Vagina (tissue), 2 donors: ENCODE measurements at regions not wholly inside any gene's neighbourhood (a gene's known extent, or its start where the extent isn't known, plus 50 kb on each side); places are given as distances from the start of the nearest gene placed in this dataset.

Source experiments
- POLR2A ChIP-seq, 2 donors: fragments of 450-650 bp; IDR thresholded peaks; one replicate each; pipeline ENCODE4 v1.6.1; 2017; ENCODE audit warnings: antibody characterized with exemption in 2 of 2, mild to moderate bottlenecking in 2 of 2, moderate library complexity in 2 of 2
- TF ChIP-seq, protein P1 (sequence below), 3 experiments: fragments of 450-650 bp in 2 of 3; fragments of 200-600 bp in 1 of 3; sonication (generic) in 1 of 3; IDR thresholded peaks; one replicate each; pipeline ENCODE4 v1.5.1; 2017 to 2019; ENCODE audit warnings: antibody characterized with exemption in 3 of 3, mild to moderate bottlenecking in 2 of 3, moderate library complexity in 2 of 3

GRCh38 chr7:53101026-53101425 is 65.6 kb downstream of the POM121L12 start:
- TF ChIP-seq, protein P1, sequence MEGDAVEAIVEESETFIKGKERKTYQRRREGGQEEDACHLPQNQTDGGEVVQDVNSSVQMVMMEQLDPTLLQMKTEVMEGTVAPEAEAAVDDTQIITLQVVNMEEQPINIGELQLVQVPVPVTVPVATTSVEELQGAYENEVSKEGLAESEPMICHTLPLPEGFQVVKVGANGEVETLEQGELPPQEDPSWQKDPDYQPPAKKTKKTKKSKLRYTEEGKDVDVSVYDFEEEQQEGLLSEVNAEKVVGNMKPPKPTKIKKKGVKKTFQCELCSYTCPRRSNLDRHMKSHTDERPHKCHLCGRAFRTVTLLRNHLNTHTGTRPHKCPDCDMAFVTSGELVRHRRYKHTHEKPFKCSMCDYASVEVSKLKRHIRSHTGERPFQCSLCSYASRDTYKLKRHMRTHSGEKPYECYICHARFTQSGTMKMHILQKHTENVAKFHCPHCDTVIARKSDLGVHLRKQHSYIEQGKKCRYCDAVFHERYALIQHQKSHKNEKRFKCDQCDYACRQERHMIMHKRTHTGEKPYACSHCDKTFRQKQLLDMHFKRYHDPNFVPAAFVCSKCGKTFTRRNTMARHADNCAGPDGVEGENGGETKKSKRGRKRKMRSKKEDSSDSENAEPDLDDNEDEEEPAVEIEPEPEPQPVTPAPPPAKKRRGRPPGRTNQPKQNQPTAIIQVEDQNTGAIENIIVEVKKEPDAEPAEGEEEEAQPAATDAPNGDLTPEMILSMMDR (IDR thresholded peaks at IDR 0.05): no peak
- no peak for TF ChIP-seq POLR2A (IDR thresholded peaks at IDR 0.05)
